Activated CD4-positive, alpha-beta memory T cell treated with anti-CD3 and anti-CD28 coated beads, Interleukin-2, amount 10 ng/mL, durations not matched to agents 7 days and 5 days (primary cell): ENCODE measurements at regions not wholly inside any gene's neighbourhood (a gene's known extent, or its start where the extent isn't known, plus 50 kb on each side); places are given as distances from the start of the nearest gene placed in this dataset.

Experiments
- CTCF ChIA-PET: fragments of 350-600 bp; sonication (Branson Sonifier 250); formaldehyde crosslinking; loops from one replicate; lab custom pipeline; 2021; ENCODE audit warnings: antibody characterized with exemption, inconsistent platforms; lab: Charles Lee
- POLR2A ChIA-PET: fragments of 350-600 bp; sonication (Branson Sonifier 250); formaldehyde crosslinking; loops from one replicate; lab custom pipeline; 2021; ENCODE audit warnings: antibody characterized with exemption; lab: Charles Lee
- DNase-seq: peaks from one replicate; pipeline ENCODE4 v3.0.0-alpha.2; 2020
- H3K27ac Mint-ChIP-seq: one replicate; pipeline ENCODE4 v1.8.0; 2021; ENCODE audit warnings: mild to moderate bottlenecking, mixed read lengths
- H3K27me3 Mint-ChIP-seq: one replicate; pipeline ENCODE4 v1.8.0; 2021; ENCODE audit warnings: mixed read lengths
- H3K36me3 Mint-ChIP-seq: one replicate; pipeline ENCODE4 v1.8.0; 2021; ENCODE audit warnings: low read depth, mixed read lengths
- H3K4me1 Mint-ChIP-seq: one replicate; pipeline ENCODE4 v1.8.0; 2021; ENCODE audit warnings: mixed read lengths
- H3K4me3 Mint-ChIP-seq: one replicate; pipeline ENCODE4 v1.8.0; 2021; ENCODE audit warnings: mild to moderate bottlenecking, mixed read lengths
- H3K9me3 Mint-ChIP-seq: one replicate; pipeline ENCODE4 v1.8.0; 2021; ENCODE audit warnings: mixed read lengths

DNA sequence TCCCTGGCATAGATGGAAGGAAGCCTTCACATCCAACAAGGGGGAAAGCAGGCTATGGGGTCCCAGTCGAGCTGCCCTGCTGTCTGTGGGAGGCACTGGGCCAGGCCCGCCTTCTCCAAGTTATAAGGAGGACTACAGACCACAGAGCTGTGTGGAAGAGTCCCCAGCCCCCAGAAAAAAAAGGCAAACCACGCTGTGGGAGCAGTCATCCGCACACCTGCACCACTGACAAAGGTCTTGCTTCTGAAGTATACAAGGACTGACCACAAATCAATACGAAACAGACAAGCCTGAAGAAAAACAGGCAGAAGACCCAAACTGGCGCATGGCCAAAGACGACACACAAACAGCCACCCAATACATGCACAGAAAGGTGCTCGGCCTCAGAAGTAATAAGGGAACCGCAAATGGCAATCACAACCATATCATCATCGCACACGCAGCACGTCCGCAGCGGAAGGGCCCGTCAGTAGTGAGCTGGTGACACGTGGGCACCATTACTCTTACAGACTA lies 384.1 kb downstream of the CTTN start:
- Mint-ChIP-seq H3K4me3 (no peak overlapping the region), H3K36me3 (no peaks in the 10 kb centered on the region), H3K27ac (no peak overlapping the region), H3K4me1 (no peaks in the 10 kb centered on the region), H3K27me3 (no peaks in the 10 kb centered on the region), H3K9me3 (no peaks in the 10 kb centered on the region)
- ChIA-PET POLR2A (no interaction called here), CTCF (no interaction called here)
- DNase-seq, result no peak

DNA sequence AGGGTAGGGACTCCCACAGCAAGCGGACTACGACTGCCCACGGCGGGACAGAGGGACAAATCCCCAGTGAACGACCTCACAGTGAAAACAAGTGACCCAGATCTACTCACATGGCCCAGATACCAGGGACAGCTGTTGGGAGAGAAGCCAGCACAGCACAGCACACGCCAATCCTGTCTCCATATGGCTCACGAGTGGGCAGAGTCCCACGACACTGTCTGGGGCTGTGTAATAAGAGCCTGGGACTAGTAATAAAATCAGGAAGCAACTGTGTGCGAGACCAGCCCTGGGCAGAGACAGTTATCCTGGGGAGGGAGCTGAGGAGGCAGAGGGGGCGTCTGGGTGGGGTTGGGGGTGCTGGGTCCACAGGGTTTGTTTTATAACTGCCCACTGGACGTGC lies 385.0 kb downstream of the CTTN start:
- no peak overlapping the region for H3K27ac Mint-ChIP-seq
- no peaks in the 10 kb centered on the region for H3K4me1 Mint-ChIP-seq
- H3K4me3 Mint-ChIP-seq, result no peak overlapping the region
- DNase-seq, result no peak
- no peaks in the 10 kb centered on the region for H3K27me3 Mint-ChIP-seq
- H3K9me3 Mint-ChIP-seq, result no peaks in the 10 kb centered on the region
- no peaks in the 10 kb centered on the region for H3K36me3 Mint-ChIP-seq
- CTCF ChIA-PET, result no interaction called here
- POLR2A ChIA-PET, result no interaction called here

DNA sequence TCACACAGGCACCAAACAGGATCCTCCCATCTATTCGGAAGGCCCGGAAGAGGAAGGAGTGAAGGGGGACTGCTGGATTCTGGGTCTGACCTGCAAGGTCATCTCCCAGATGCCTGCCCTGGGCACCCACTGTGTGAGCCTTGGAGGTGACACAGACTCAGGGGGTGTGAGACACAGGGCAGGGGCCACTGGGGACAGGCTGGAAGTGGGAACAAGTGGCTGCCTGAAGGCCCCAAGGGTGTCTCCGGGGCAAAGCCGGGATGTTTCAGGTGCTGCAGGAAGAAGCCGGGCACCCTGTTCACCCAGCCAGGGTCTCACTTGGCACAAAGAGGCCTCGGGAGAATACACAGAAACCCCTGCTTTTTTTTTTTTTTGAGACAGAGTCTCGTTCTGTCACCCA lies 385.5 kb downstream of the CTTN start:
- Mint-ChIP-seq H3K27ac (no peak overlapping the region), H3K4me1 (no peaks in the 10 kb centered on the region), H3K9me3 (no peaks in the 10 kb centered on the region), H3K36me3 (no peaks in the 10 kb centered on the region), H3K4me3 (no peak overlapping the region), H3K27me3 (no peaks in the 10 kb centered on the region)
- no peak for DNase-seq
- POLR2A ChIA-PET, result no interaction called here
- CTCF ChIA-PET, result no interaction called here

DNA sequence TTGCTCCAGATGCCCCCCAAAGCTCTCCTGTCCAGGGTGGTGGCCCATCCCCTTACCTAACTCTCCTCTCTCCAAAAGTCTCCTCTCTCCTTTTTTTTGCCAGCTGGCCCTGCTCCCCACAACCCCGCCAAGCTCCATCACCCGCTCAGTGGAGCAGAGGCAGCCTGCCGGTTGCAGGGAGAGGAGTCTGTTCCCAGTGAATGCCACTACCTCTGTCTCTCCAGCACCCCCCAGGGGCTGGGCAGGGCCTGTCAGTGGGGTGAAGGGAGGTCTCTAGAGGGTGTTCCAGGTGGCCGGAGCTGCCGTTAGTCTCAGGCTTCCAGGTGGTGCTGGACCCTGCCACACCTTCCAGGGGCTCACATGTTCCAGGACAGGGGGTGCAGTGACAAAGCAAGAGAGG lies 387.0 kb downstream of the CTTN start:
- H3K4me3 Mint-ChIP-seq, result no peak overlapping the region
- H3K36me3 Mint-ChIP-seq, result no peaks in the 10 kb centered on the region
- no peaks in the 10 kb centered on the region for H3K9me3 Mint-ChIP-seq
- CTCF ChIA-PET, result no interaction called here
- DNase-seq, result no peak
- H3K27me3 Mint-ChIP-seq, result no peaks in the 10 kb centered on the region
- POLR2A ChIA-PET, result no interaction called here
- no peaks in the 10 kb centered on the region for H3K4me1 Mint-ChIP-seq
- no peak overlapping the region for H3K27ac Mint-ChIP-seq

DNA sequence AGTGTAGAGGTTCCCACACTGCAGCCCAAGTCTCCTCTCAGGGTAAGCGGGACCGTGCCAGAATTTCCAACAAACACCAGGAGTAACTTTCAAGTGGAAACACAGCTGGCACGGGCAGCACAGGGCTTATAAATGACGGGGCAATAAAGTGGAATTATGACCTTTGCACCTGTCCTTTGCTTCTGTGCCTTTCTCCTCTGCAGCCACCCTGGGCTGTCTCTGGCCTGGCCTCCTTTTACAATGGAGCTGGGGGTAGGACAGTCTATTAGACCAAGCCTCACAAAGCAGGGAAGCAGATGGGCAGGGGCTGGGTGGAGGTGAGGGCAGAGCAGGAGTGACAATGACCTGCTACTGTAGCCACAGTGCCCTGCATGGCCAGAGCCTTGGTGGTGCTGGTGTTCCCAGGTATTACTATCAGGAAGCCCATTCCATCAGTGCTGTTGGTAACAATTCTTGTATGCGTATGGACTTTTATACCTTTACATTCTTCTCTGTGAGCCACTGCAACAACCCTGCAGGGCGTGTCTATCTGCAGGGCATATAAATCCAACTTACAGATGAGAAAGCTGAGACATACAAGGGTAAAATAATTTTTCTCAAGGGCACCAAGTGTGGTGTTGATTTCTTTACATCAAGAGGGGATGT lies 387.8 kb downstream of the CTTN start:
- H3K4me3 Mint-ChIP-seq, result no peak overlapping the region
- no peaks in the 10 kb centered on the region for H3K27me3 Mint-ChIP-seq
- CTCF ChIA-PET, result no interaction called here
- H3K4me1 Mint-ChIP-seq, result no peaks in the 10 kb centered on the region
- no peaks in the 10 kb centered on the region for H3K36me3 Mint-ChIP-seq
- H3K27ac Mint-ChIP-seq, result no peak overlapping the region
- POLR2A ChIA-PET, result no interaction called here
- no peak for DNase-seq
- H3K9me3 Mint-ChIP-seq, result peaks cover under 1% of the 10 kb centered on the region

DNA sequence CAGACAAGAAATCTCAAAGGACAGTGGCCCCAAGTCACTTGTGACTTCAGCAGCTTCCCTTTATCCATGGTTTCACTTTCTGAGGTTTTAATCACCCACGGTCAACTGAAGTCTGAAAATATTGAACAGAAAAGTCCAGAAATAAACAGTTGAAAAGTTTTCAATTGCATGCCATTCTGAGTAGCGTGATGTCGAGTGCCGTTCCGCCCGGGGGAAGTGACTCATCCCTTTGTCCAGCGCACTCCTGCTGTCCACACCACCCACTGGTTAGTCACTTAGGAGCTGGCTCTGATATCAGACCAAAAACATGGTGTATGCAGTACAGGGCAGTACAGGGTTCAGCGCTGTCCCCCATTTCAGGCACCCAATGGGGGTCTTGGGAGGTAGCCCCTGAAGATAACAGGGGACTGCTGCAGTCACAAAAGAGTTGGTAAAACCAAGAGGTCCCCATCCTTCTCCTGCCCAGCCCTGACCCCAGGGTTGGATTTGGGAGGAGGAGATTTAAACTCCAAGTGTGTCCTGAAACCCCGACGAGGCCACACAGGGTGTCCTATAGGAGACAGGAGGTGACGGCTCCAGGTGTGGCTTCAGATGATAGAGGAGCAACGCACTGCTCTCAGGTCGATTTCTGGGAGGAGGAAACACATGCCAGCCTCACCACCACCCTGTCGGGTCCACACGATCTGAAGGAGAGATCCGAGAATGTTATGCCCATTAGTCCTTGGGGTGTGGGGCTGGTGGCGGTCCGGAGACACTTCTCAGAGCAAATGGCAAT lies 390.1 kb downstream of the CTTN start:
- Mint-ChIP-seq H3K27ac (no peak overlapping the region), H3K4me1 (no peaks in the 10 kb centered on the region), H3K27me3 (no peaks in the 10 kb centered on the region), H3K9me3 (peaks cover 10% of the 10 kb centered on the region), H3K4me3 (no peak overlapping the region), H3K36me3 (no peaks in the 10 kb centered on the region)
- no peak for DNase-seq
- CTCF ChIA-PET, result no interaction called here
- POLR2A ChIA-PET, result no interaction called here

DNA sequence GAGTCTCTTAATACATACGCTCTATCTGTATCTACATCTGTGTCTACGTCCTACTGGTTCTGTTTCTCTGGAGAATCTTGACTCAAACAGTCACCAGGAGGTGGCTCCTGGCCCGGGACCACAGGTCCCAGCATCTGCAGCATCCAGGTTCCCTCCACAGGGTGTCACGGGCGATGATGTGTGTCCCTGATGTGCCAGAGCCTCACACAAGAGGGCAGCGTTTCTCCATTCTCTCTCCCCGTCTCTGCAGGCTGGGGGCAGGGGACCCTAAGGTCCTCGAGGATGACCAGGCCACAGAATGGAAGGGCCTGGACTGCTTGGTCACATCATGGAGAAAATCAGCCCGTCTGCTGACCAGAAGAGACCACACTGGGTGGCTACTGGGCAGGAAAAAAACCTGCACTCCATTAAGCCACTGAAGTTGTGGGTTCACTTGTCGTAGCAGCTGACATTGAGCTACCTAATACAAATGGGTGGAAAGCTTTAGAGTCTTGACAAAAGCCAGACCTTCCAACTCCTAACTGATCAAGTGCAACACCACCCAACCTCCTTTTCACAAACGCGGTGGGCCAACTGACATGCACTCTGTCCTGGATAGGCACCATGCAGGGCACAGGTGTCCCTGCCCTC lies 392.5 kb downstream of the CTTN start:
- H3K36me3 Mint-ChIP-seq, result no peaks in the 10 kb centered on the region
- H3K9me3 Mint-ChIP-seq, result peaks cover 17% of the 10 kb centered on the region
- no peak overlapping the region for H3K27ac Mint-ChIP-seq
- CTCF ChIA-PET, result no interaction called here
- H3K4me1 Mint-ChIP-seq, result no peaks in the 10 kb centered on the region
- DNase-seq, result no peak
- H3K27me3 Mint-ChIP-seq, result no peaks in the 10 kb centered on the region
- no peak overlapping the region for H3K4me3 Mint-ChIP-seq
- POLR2A ChIA-PET, result no interaction called here

DNA sequence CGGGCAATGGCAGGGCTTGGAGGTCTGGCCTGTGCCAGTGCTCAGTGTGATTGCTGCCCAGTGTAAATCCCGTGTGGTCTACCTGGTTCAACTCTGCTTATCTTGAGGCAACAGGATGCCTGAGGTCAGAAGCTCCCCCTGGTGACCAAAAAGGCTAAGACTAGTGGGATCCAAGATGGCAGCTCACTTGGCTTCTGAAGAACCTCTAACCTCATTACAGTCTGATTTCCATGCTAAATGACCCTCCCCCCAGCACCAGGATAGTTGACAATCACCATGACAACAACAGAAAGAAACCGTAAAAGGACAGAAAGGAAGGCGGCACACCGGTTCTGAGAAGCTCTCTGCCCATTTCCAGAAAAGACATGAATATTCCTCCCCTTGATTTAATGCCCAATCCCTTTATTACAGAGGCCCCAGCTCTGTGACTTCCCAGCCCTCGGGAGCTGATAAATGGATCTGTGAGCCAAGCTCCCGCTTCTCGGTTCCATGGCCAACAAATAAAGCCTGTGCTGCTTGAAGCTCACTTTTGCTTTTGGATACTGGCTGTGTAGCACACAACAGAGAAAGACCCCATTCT lies 398.4 kb downstream of the CTTN start:
- Mint-ChIP-seq H3K4me3 (no peak overlapping the region), H3K27ac (no peak overlapping the region), H3K9me3 (peaks cover 23% of the 10 kb centered on the region), H3K4me1 (no peaks in the 10 kb centered on the region), H3K36me3 (no peaks in the 10 kb centered on the region), H3K27me3 (no peaks in the 10 kb centered on the region)
- DNase-seq, result no peak
- ChIA-PET CTCF (interaction anchor here (0.6 kb wide), 2 partner anchors 304 to 1590 kb away, joined by 4 read pairs; no protein-coding TSS in a partner anchor), POLR2A (no interaction called here)

DNA sequence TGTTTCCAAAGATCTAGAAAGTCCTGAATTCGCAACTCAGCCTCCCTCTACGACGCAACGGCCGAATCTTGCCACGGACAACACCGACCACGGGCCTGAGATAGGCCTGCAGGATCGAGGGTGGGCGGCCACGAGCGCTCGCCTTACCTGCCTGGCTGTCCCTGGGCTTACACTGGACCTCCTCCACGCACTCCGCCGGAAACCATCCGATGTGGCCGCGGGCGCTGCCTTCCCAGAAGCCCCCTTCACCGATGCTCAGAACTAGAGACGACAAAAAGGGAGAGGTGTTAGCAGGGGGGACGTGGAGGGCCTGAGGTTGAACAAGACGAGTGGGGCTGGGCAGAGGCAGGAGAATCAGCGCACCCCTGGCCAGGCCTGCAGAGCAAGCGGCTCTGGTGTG lies 400.0 kb downstream of the CTTN start:
- Mint-ChIP-seq H3K36me3 (no peaks in the 10 kb centered on the region), H3K4me1 (no peaks in the 10 kb centered on the region), H3K4me3 (no peak overlapping the region), H3K9me3 (peaks cover 17% of the 10 kb centered on the region), H3K27me3 (no peaks in the 10 kb centered on the region), H3K27ac (no peak overlapping the region)
- ChIA-PET CTCF (no interaction called here), POLR2A (no interaction called here)
- DNase-seq, result no peak

DNA sequence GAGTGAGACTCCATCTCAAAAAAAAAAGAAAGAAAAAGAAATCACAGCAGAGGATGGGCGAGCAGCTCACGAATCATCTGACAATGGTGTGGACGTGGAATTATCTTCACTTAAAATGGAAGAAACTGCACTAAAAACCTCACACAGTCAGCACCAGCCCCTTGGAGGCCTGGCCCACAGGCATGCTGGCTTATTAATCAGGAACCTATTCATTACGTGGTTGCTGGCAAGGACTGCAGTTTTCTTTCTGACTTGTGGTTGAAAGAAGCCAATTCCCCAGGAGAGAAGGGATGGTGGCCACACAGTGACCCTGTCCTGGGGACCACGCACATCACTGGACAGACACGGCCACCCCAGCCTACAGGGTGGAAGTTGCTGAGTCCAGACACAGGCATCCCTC lies 401.1 kb downstream of the CTTN start:
- no peak for DNase-seq
- Mint-ChIP-seq H3K4me1 (no peaks in the 10 kb centered on the region), H3K27ac (no peak overlapping the region), H3K27me3 (no peaks in the 10 kb centered on the region), H3K9me3 (peaks cover 13% of the 10 kb centered on the region), H3K4me3 (no peak overlapping the region), H3K36me3 (no peaks in the 10 kb centered on the region)
- CTCF ChIA-PET, result no interaction called here
- POLR2A ChIA-PET, result no interaction called here

DNA sequence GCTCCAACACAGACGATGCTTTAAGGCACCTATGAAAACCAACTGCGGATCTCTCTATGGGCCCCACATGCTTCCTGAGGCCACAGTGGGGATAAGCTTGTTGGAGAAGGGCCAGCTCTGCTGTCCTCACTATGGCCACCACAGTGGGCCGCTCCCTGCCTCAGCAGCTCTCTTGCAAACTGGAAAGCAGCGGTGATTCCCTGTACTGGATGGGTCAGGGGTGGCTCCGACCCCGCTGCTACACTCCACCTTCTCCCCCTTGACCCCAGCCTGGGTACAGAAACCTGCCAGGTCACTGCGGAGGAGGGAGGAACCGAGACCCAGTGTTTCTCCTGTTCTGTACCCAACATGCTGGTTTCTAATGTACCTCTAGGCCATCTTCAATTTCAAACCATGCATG lies 403.9 kb downstream of the CTTN start:
- no peak overlapping the region for H3K4me3 Mint-ChIP-seq
- ChIA-PET POLR2A (no interaction called here), CTCF (no interaction called here)
- no peaks in the 10 kb centered on the region for H3K4me1 Mint-ChIP-seq
- DNase-seq, result no peak
- H3K36me3 Mint-ChIP-seq, result no peaks in the 10 kb centered on the region
- no peaks in the 10 kb centered on the region for H3K27me3 Mint-ChIP-seq
- H3K9me3 Mint-ChIP-seq, result peaks cover under 1% of the 10 kb centered on the region
- no peak overlapping the region for H3K27ac Mint-ChIP-seq

DNA sequence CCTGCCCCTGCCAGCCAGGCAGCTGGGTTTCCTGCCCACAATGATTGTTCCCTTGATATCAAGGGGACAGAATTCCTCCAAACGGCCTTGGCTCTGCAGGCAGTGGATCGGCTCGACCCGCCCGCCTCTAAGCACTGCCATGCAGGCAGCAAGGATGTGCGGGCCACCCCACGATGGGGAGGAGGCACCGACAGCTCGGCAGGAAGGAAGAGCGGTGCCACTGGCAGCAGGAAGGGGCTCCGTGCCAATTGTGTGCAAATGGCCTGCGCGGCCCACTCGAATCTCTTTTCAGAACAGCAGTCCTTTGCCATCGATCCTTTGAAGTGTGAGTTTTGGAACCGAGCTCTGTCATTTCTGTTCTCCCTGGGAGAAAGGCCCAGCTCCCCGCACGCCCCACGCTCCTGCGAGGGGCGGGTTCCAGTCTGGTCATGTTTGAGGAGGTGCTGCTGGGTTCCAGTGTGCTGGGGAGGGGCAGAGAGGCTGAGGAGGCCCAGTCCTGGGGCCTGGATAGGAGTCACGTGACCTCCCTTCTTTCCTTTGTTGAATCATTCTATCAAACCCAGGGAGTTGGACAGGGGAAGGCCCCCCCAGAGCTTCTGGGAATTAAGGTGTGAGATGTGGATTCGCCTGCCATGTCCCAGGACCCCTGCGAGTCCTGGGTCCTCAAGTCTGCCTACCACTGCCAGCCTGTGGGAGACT lies 406.0 kb downstream of the CTTN start:
- Mint-ChIP-seq H3K27me3 (no peaks in the 10 kb centered on the region), H3K36me3 (no peaks in the 10 kb centered on the region), H3K27ac (no peak overlapping the region), H3K4me1 (no peaks in the 10 kb centered on the region), H3K9me3 (no peaks in the 10 kb centered on the region), H3K4me3 (no peak overlapping the region)
- POLR2A ChIA-PET, result no interaction called here
- no peak for DNase-seq
- CTCF ChIA-PET, result no interaction called here

DNA sequence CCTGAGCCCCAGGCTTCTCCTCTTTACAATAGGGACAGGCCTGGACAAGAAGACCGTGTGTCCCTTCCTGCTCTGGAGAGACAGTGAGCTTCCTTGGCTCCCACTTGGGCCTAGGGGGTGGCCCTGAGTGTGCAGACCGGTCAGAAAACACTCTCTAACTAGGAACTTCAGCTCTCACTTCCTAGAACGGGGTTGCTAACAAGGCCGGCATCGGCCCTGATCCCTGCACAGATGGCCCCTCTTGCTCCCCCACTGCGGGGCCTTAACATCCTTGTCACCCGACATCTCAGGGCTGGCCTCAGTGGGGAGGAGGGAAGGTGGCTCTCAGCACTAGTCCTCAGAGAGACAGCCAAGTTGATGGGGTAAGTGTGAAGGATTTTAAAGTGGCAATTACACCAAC lies 406.9 kb downstream of the CTTN start:
- Mint-ChIP-seq H3K27me3 (no peaks in the 10 kb centered on the region), H3K4me3 (no peak overlapping the region), H3K27ac (no peak overlapping the region), H3K9me3 (no peaks in the 10 kb centered on the region), H3K36me3 (no peaks in the 10 kb centered on the region), H3K4me1 (no peaks in the 10 kb centered on the region)
- CTCF ChIA-PET, result no interaction called here
- POLR2A ChIA-PET, result no interaction called here
- DNase-seq, result no peak
